SK-N-SH (cell line): ENCODE measurements at regions not wholly inside any gene's neighbourhood (a gene's known extent, or its start where the extent isn't known, plus 50 kb on each side); places are given as distances from the start of the nearest gene placed in this dataset.

ENCODE experiments used
- CTCF ChIA-PET: fragments of 300-600, 350-600 bp; formaldehyde crosslinking; extraction: SDS; loops from one replicate; lab custom pipeline; 2021; lab: Yijun Ruan, JAX
- POLR2A ChIA-PET: fragments of 350-600 bp; sonication (Branson Sonifier 250); formaldehyde crosslinking; extraction: SDS; loops from one replicate; lab custom pipeline; 2020; ENCODE audit warnings: antibody characterized with exemption, inconsistent platforms; lab: Yijun Ruan, JAX
- DNase-seq: peaks from one replicate; pipeline ENCODE4 v3.0.0; 2012
- H2AFZ ChIP-seq: fragments of 200-600 bp; sonication (generic); 2 replicates; pipeline ENCODE4 v1.8.1; 2016; ENCODE audit warnings: antibody characterized with exemption, mild to moderate bottlenecking, low read depth
- H3F3A ChIP-seq: fragments of 200-600 bp; sonication (generic); replicated peaks from 2 replicates; pipeline ENCODE3; 2016; ENCODE audit warnings: antibody characterized with exemption, mild to moderate bottlenecking; ENCODE audit not compliant: insufficient read depth
- H3K27ac ChIP-seq, 2 experiments: fragments of 200-500 bp in 1 of 2; fragments of 200-600 bp in 1 of 2; sonication (Bioruptor generic) in 1 of 2; sonication (generic), shearing (Covaris generic) in 1 of 2; 2 replicates each; pipeline versions ENCODE4 v1.5.1 to v1.6.1; 2014 to 2016; ENCODE audit warnings: low read depth in 2 of 2, inconsistent platforms in 1 of 2, low read length in 1 of 2, mild to moderate bottlenecking in 1 of 2, mixed read lengths in 1 of 2
- H3K27me3 ChIP-seq: fragments of 200-600 bp; sonication (generic), shearing (Covaris generic); 2 replicates; pipeline ENCODE4 v1.6.1; 2016; ENCODE audit warnings: mixed run types; ENCODE audit not compliant: insufficient read depth
- H3K36me3 ChIP-seq, 2 experiments: fragments of 200-500 bp in 1 of 2; fragments of 200-600 bp in 1 of 2; sonication (Bioruptor generic) in 1 of 2; sonication (generic) in 1 of 2; replicated peaks in 1 of 2; 2 replicates each; pipeline versions ENCODE3 to v1.5.1; 2014 to 2016; ENCODE audit warnings: low read length in 1 of 2, mild to moderate bottlenecking in 1 of 2; ENCODE audit not compliant: insufficient read depth in 2 of 2, control insufficient read depth in 1 of 2
- H3K4me1 ChIP-seq, 2 experiments: fragments of 200-500 bp in 1 of 2; fragments of 200-600 bp in 1 of 2; sonication (Bioruptor generic) in 1 of 2; sonication (generic), shearing (Covaris generic) in 1 of 2; 2 replicates each; pipeline versions ENCODE4 v1.5.1 to v1.6.1; 2014 to 2016; ENCODE audit warnings: low read depth in 1 of 2, low read length in 1 of 2, mixed run types in 1 of 2; ENCODE audit not compliant: insufficient read depth in 2 of 2, control insufficient read depth in 1 of 2
- H3K4me2 ChIP-seq: fragments of 200-600 bp; sonication (generic), shearing (Covaris generic); 2 replicates; pipeline ENCODE4 v1.6.1; 2017; ENCODE audit warnings: mixed run types
- H3K4me3 ChIP-seq, 2 experiments: fragments of 200-500 bp in 1 of 2; fragments of 200-600 bp in 1 of 2; sonication (Bioruptor generic) in 1 of 2; sonication (generic), shearing (Covaris generic) in 1 of 2; 2 replicates each; pipeline versions ENCODE4 v1.5.1 to v1.8.1; 2014 to 2016; ENCODE audit warnings: low read depth in 2 of 2, inconsistent platforms in 1 of 2, low read length in 1 of 2, mild to moderate bottlenecking in 1 of 2, mixed read lengths in 1 of 2, moderate library complexity in 1 of 2
- H3K79me2 ChIP-seq: fragments of 200-600 bp; sonication (generic); 2 replicates; pipeline ENCODE4 v1.8.1; 2017; ENCODE audit warnings: mild to moderate bottlenecking; ENCODE audit not compliant: insufficient read depth
- H3K9ac ChIP-seq: fragments of 200-600 bp; sonication (generic); 2 replicates; pipeline ENCODE4 v1.6.1; 2017; ENCODE audit warnings: mixed run types
- H3K9me2 ChIP-seq: fragments of 200-600 bp; sonication (generic); 2 replicates; pipeline ENCODE4 v1.6.1; 2017; ENCODE audit warnings: mixed run types
- H3K9me3 ChIP-seq: fragments of 200-600 bp; sonication (generic); 2 replicates; pipeline ENCODE4 v1.6.1; 2017; ENCODE audit warnings: mixed run types, mild to moderate bottlenecking, moderate library complexity
- H4K20me1 ChIP-seq: fragments of 200-600 bp; sonication (generic); 2 replicates; pipeline ENCODE4 v1.6.1; 2017; ENCODE audit warnings: mild to moderate bottlenecking, mixed run types; ENCODE audit not compliant: insufficient read depth
- CHD2 ChIP-seq: fragments of 150-350 bp; IDR thresholded peaks from 2 replicates; pipeline ENCODE4 v1.6.1; 2018; ENCODE audit warnings: low read length; ENCODE audit not compliant: partially characterized antibody
- CTCF ChIP-seq: fragments of 200-600 bp; sonication (generic); IDR thresholded peaks from 2 replicates; pipeline ENCODE4 v1.6.1; 2017; ENCODE audit warnings: antibody characterized with exemption, mild to moderate bottlenecking, moderate library complexity
- ELF1 ChIP-seq: IDR thresholded peaks from 2 replicates; pipeline ENCODE4 v1.4.0; 2012
- EZH2phosphoT487 ChIP-seq: fragments of 200-600 bp; sonication (generic); IDR thresholded peaks from 2 replicates; pipeline ENCODE4 v1.6.1; 2017; ENCODE audit warnings: low read depth, mixed run types, mild to moderate bottlenecking, antibody characterized with exemption, moderate library complexity, borderline replicate concordance
- FOXJ3 ChIP-seq: sonication (generic); formaldehyde crosslinking; IDR thresholded peaks from 2 replicates; pipeline ENCODE4 v1.5.1; 2020; ENCODE audit warnings: mild to moderate bottlenecking, missing genetic modification reagents
- FOXM1 ChIP-seq: IDR thresholded peaks from 2 replicates; pipeline ENCODE4 v1.4.0; 2012; ENCODE audit warnings: low read depth, mild to moderate bottlenecking
- GABPA ChIP-seq: IDR thresholded peaks from 2 replicates; pipeline ENCODE4 v1.4.0; 2012; ENCODE audit warnings: low read depth, mild to moderate bottlenecking
- GATA2 ChIP-seq: sonication (generic); formaldehyde crosslinking; IDR thresholded peaks from 2 replicates; pipeline ENCODE4 v1.5.0; 2020; ENCODE audit warnings: mild to moderate bottlenecking, missing genetic modification reagents
- IRF3 ChIP-seq: fragments of 150-350 bp; IDR thresholded peaks from 2 replicates; pipeline ENCODE4 v1.6.1; 2016; ENCODE audit warnings: mild to moderate bottlenecking, low read depth, low read length
- MAX ChIP-seq: IDR thresholded peaks from 2 replicates; pipeline ENCODE4 v1.4.0; 2012; ENCODE audit warnings: low read depth
- MXI1 ChIP-seq: IDR thresholded peaks from 2 replicates; pipeline ENCODE4 v1.6.1; 2012; ENCODE audit warnings: mild to moderate bottlenecking, low read depth, low read length, improper control_type of control experiment
- NFIC ChIP-seq: IDR thresholded peaks from 2 replicates; pipeline ENCODE4 v1.4.0; 2012; ENCODE audit warnings: borderline replicate concordance
- NRF1 ChIP-seq: IDR thresholded peaks from 2 replicates; pipeline ENCODE4 v1.6.1; 2012; ENCODE audit warnings: low read depth, mild to moderate bottlenecking, low read length
- REST ChIP-seq: IDR thresholded peaks from 2 replicates; pipeline ENCODE4 v1.6.1; 2012; ENCODE audit warnings: mild to moderate bottlenecking, low read depth, low read length, moderate library complexity
- SMC3 ChIP-seq: IDR thresholded peaks from 2 replicates; pipeline ENCODE4 v1.6.1; 2012; ENCODE audit warnings: low read depth, low read length, improper control_type of control experiment
- TAF1 ChIP-seq: IDR thresholded peaks from 2 replicates; pipeline ENCODE4 v1.6.1; 2012; ENCODE audit warnings: low read depth, mild to moderate bottlenecking, low read length, moderate library complexity, borderline replicate concordance
- USF1 ChIP-seq: IDR thresholded peaks from 2 replicates; pipeline ENCODE4 v1.4.0; 2012; ENCODE audit warnings: low read depth, borderline replicate concordance
- ZBTB33 ChIP-seq: IDR thresholded peaks from 2 replicates; pipeline ENCODE4 v1.4.0; 2012; ENCODE audit warnings: low read depth, borderline replicate concordance
- WGBS: methylation state at CpG from one replicate; pipeline ENCODE4 v1.1.6; 2017; ENCODE audit warnings: low lambda C conversion rate; 5-methylcytosine and 5-hydroxymethylcytosine counted together

GRCh38 chr5:40141418-40141817, 538.3 kb upstream of the PTGER4 start:
- TF ChIP-seq GATA2 (CRISPR knock-in tag) (no peak), ZBTB33 (no peak), EZH2phosphoT487 (no peak), SMC3 (no peak), NRF1 (no peak), IRF3 (no peak), TAF1 (no peak), CTCF (no peak), MAX (no peak), REST (no peak), USF1 (no peak), CHD2 (no peak), NFIC (no peak), ELF1 (no peak), FOXJ3 (CRISPR knock-in tag) (no peak), MXI1 (no peak), GABPA (no peak), FOXM1 (no peak)
- TF ChIP-seq, all 33 proteins: peak for 0
- no peak for DNase-seq
- ChIA-PET CTCF (no interaction called here), POLR2A (no interaction called here)
- H3K9me2 ChIP-seq = no peaks in the 10 kb centered on the region
- H3K27me3 ChIP-seq = no peaks in the 10 kb centered on the region
- H3K36me3 ChIP-seq = no peaks in the 10 kb centered on the region
- H4K20me1 ChIP-seq = no peaks in the 10 kb centered on the region
- H3K4me1 ChIP-seq = no peaks in the 10 kb centered on the region
- H3K79me2 ChIP-seq = no peaks in the 10 kb centered on the region
- WGBS = 7% methylated on average over 3 of the region's 3 CpGs
- H3F3A ChIP-seq = no peaks in the 10 kb centered on the region
- H3K4me2 ChIP-seq = no peak overlapping the region
- no peak overlapping the region for H3K27ac ChIP-seq
- H3K9me3 ChIP-seq = no peaks in the 10 kb centered on the region
- H3K9ac ChIP-seq = no peak overlapping the region
- H3K4me3 ChIP-seq = no peak overlapping the region
- no peak overlapping the region for H2AFZ ChIP-seq
